Suppressor macrophage treated with lipopolysaccharide for 1 hour (primary cell): ENCODE measurements at regions not wholly inside any gene's neighbourhood (a gene's known extent, or its start where the extent isn't known, plus 50 kb on each side); places are given as distances from the start of the nearest gene placed in this dataset.

Source experiments
- DNase-seq, 3 donors: peaks; one replicate each; pipeline ENCODE4 v3.0.0-alpha.2; 2020 to 2022

- DNase-seq = no peak
Observed at GRCh38 chr4:77375866-77376607, 219.0 kb downstream of the CCNG2 start.

GRCh38 chr4:77376788-77377460, 219.9 kb downstream of the CCNG2 start:
- no peak for DNase-seq

GRCh38 chr4:77384094-77384493, 221.5 kb upstream of the CXCL13 start:
- DNase-seq = no peak

GRCh38 chr4:77385124-77385969, 220.3 kb upstream of the CXCL13 start:
- peak; percentile 53 to 71 (median 68) for DNase-seq

- DNase-seq = no peak
Observed at GRCh38 chr4:77393996-77394395, 211.6 kb upstream of the CXCL13 start.

- no peak for DNase-seq
Observed at GRCh38 chr4:77395481-77395880, 210.1 kb upstream of the CXCL13 start.

GRCh38 chr4:77398256-77398655, 207.4 kb upstream of the CXCL13 start:
- no peak for DNase-seq

- DNase-seq = no peak
Observed at GRCh38 chr4:77399831-77400230, 205.8 kb upstream of the CXCL13 start.

- DNase-seq = no peak
Observed at GRCh38 chr4:77413766-77414165, 191.9 kb upstream of the CXCL13 start.

GRCh38 chr4:77415689-77416088, 189.9 kb upstream of the CXCL13 start:
- no peak for DNase-seq

- peak in 1 of 3 donors; percentile 3 for DNase-seq
Observed at GRCh38 chr4:77418333-77418732, 187.3 kb upstream of the CXCL13 start.

GRCh38 chr4:77430847-77431246, 174.8 kb upstream of the CXCL13 start:
- DNase-seq = no peak

- no peak for DNase-seq
Observed at GRCh38 chr4:77431546-77431945, 174.1 kb upstream of the CXCL13 start.

GRCh38 chr4:77432717-77433417, 172.8 kb upstream of the CXCL13 start:
- peak in 1 of 3 donors; percentile 4 for DNase-seq

- DNase-seq = peak; percentile 47 to 62 (median 55)
Observed at GRCh38 chr4:77433418-77433733, 172.2 kb upstream of the CXCL13 start.

GRCh38 chr4:77434299-77435092, 171.1 kb upstream of the CXCL13 start:
- no peak for DNase-seq

GRCh38 chr4:77437079-77437478, 168.5 kb upstream of the CXCL13 start:
- no peak for DNase-seq

GRCh38 chr4:77438549-77438948, 167.1 kb upstream of the CXCL13 start:
- no peak for DNase-seq

GRCh38 chr4:77443941-77444340, 161.7 kb upstream of the CXCL13 start:
- no peak for DNase-seq

- peak in 1 of 3 donors; percentile 14 for DNase-seq
Observed at GRCh38 chr4:77445823-77446222, 159.8 kb upstream of the CXCL13 start.

- DNase-seq = peak in 1 of 3 donors; percentile 3
Observed at GRCh38 chr4:77446601-77447000, 159.0 kb upstream of the CXCL13 start.

- no peak for DNase-seq
Observed at GRCh38 chr4:77449171-77449570, 156.4 kb upstream of the CXCL13 start.
